ENCODE measurements at regions not wholly inside any gene's neighbourhood (a gene's known extent, or its start where the extent isn't known, plus 50 kb on each side); places are given as distances from the start of the nearest gene placed in this dataset.

GRCh38 chrX:114450911-114451310 is 133.0 kb upstream of the HTR2C start:
- no peak overlapping the region for H3K9ac ChIP-seq (ENCODE audit: insufficient read depth, low read depth, low read length)
- intact Hi-C loops (cut with micrococcal nuclease; ENCODE audit: unreplicated experiment): no loop called here
- BruUV-seq (replicated peaks): no TSS peak

More at GRCh38 chrX:114450911-114451310, 133.0 kb upstream of the HTR2C start:
- Histone ChIP-seq H2AFZ (ENCODE audit: low read length) (no peak overlapping the region), H3K4me2 (ENCODE audit: low read depth, low read length) (no peak overlapping the region), H4K20me1 (ENCODE audit: insufficient read depth, low read length) (no peaks in the 10 kb centered on the region), H3K27ac (ENCODE audit: extremely low read length, insufficient read depth, low read length) (no peak overlapping the region), H3K4me3 (replicated peaks in 1 of 3; ENCODE audit: insufficient read depth in 1 of 3, low read depth in 2 of 3, low read length in 3 of 3) (no peak overlapping the region), H3K9me3 (ENCODE audit: low read length) (no peaks in the 10 kb centered on the region), H3K36me3 (replicated peaks in 1 of 2; ENCODE audit: control insufficient read depth in 1 of 2, insufficient read depth in 2 of 2, low read length in 2 of 2) (no peaks in the 10 kb centered on the region), H3K4me1 (ENCODE audit: insufficient read depth, low read length) (peaks cover 6% of the 10 kb centered on the region; the same call in 1 of the 2 replicates), H3K79me2 (ENCODE audit: insufficient read depth, low read length) (no peaks in the 10 kb centered on the region), H3K27me3 (ENCODE audit: control insufficient read depth in 1 of 2, insufficient read depth in 2 of 2, low read length in 2 of 2) (no peaks in the 10 kb centered on the region)
- FAIRE-seq (no peak), ATAC-seq (no peak), DNase-seq (ENCODE audit: low spot score) (no peak)
- in situ Hi-C loops (cut with HindIII; ENCODE audit: extremely low pct_ligation_motif_present, low pct_unique_long_range_greater_than_20kb): no loop called here
- CTCF ChIA-PET (ENCODE audit: low intra/inter-chr PET ratio, low total read pairs): no interaction called here
- WGBS (ENCODE audit: low lambda C conversion rate): 28% methylated on average over 2 of the region's 2 CpGs
- no peak for TF ChIP-seq GRHL1 (CRISPR knock-in tag; conservative IDR thresholded peaks at IDR 0.05)
- TF ChIP-seq ZNF557 (CRISPR knock-in tag; IDR thresholded peaks at IDR 0.05): no peak
- no peak for TF ChIP-seq GLMP (CRISPR knock-in tag; IDR thresholded peaks at IDR 0.05; ENCODE audit: borderline replicate concordance)
- no peak for TF ChIP-seq ZNF629 (CRISPR knock-in tag; conservative IDR thresholded peaks at IDR 0.05)
- no peak for TF ChIP-seq ZNF773 (CRISPR knock-in tag; IDR thresholded peaks at IDR 0.05; ENCODE audit: borderline replicate concordance)
- POLR2A ChIA-PET: no interaction called here

All from HepG2 (cell line).